GM12891 (cell line): ENCODE measurements at regions not wholly inside any gene's neighbourhood (a gene's known extent, or its start where the extent isn't known, plus 50 kb on each side); places are given as distances from the start of the nearest gene placed in this dataset.

Experiments
- PAX5 ChIP-seq: IDR thresholded peaks from 2 replicates; pipeline ENCODE4 v1.6.1; 2011; ENCODE audit warnings: low read length, moderate library complexity, mild to moderate bottlenecking; ENCODE audit not compliant: insufficient read depth, severe bottlenecking
- POLR2A ChIP-seq: IDR thresholded peaks from 2 replicates; pipeline ENCODE4 v1.6.1; 2011; ENCODE audit warnings: low read depth, low read length, control low read depth
- POLR2AphosphoS5 ChIP-seq: IDR thresholded peaks from 2 replicates; pipeline ENCODE4 v1.6.1; 2011; ENCODE audit warnings: low read depth, low read length, control low read depth
- POU2F2 ChIP-seq: IDR thresholded peaks from 2 replicates; pipeline ENCODE4 v1.6.1; 2011; ENCODE audit warnings: low read depth, mild to moderate bottlenecking, control low read depth, low read length, moderate library complexity
- SPI1 ChIP-seq: IDR thresholded peaks from 2 replicates; pipeline ENCODE4 v1.6.1; 2011; ENCODE audit warnings: low read depth, low read length, control low read depth
- TAF1 ChIP-seq: IDR thresholded peaks from 2 replicates; pipeline ENCODE4 v1.6.1; 2011; ENCODE audit warnings: low read depth, low read length, control low read depth

- TF ChIP-seq POLR2AphosphoS5 (no peak), POLR2A (no peak), TAF1 (no peak), SPI1 (no peak), PAX5 (no peak), POU2F2 (no peak)
Observed at GRCh38 chr2:66696886-66697285, 262.0 kb downstream of the MEIS1 start.
